ENCODE measurements at regions not wholly inside any gene's neighbourhood (a gene's known extent, or its start where the extent isn't known, plus 50 kb on each side); places are given as distances from the start of the nearest gene placed in this dataset.

DNA sequence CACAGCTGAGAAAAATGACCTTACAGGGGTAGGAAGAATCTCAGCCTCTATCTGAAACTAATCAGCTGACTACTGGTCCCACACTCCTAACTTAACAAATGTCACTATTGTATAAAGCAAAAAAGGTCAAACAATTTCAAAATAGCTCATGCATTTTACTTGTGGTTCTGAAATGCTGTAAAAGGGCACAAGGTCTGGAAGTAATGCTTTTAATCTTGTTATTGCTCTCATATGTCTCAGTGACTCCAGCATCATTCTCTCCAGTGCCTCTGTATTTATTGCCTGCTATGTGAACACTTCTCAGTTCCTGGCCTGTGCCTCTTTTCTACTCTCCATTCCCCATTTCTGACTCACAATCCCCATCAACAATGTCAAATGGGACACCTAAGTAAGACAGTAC is 937.7 kb downstream of the CDH11 start:
- H3K27ac ChIP-seq = no peak overlapping the region

DNA sequence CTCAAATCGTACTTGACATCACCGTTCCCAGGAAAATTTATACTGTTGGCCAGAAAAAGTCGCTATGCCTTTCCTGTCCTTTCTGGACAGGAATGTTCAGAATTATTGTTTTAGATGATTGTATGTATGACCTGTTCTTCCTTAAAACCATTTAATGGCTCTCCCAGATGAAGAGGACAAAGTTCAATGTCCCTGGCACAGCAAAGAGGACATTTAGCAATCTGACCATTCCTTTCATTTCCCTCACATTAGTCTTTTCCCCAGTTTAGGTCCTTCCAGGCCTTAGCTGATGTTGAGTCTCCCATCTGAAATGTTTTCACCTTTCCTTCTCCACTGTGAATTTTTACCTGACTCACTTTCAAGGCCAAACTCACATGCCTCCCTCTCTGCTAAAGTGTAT is 938.9 kb downstream of the CDH11 start:
- intact Hi-C loops (cut with DNase I) = no loop called here
- Histone ChIP-seq H3K4me1 (no peaks in the 10 kb centered on the region), H3K9me3 (no peaks in the 10 kb centered on the region), H3K27me3 (no peaks in the 10 kb centered on the region), H3K36me3 (no peaks in the 10 kb centered on the region), H3K27ac (no peak overlapping the region), H3K4me3 (replicated peaks in 1 of 3) (no peak overlapping the region)
- no peak for TF ChIP-seq POLR2A (IDR thresholded peaks at IDR 0.05)
- TF ChIP-seq, protein P1, sequence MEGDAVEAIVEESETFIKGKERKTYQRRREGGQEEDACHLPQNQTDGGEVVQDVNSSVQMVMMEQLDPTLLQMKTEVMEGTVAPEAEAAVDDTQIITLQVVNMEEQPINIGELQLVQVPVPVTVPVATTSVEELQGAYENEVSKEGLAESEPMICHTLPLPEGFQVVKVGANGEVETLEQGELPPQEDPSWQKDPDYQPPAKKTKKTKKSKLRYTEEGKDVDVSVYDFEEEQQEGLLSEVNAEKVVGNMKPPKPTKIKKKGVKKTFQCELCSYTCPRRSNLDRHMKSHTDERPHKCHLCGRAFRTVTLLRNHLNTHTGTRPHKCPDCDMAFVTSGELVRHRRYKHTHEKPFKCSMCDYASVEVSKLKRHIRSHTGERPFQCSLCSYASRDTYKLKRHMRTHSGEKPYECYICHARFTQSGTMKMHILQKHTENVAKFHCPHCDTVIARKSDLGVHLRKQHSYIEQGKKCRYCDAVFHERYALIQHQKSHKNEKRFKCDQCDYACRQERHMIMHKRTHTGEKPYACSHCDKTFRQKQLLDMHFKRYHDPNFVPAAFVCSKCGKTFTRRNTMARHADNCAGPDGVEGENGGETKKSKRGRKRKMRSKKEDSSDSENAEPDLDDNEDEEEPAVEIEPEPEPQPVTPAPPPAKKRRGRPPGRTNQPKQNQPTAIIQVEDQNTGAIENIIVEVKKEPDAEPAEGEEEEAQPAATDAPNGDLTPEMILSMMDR (IDR thresholded peaks at IDR 0.05) = no peak
- WGBS, 2 donors = 81 to 95% methylated on average over 3 of the region's 3 CpGs
- DNase-seq = no peak

More for the DNA sequence above, 937.7 kb downstream of the CDH11 start:
- intact Hi-C loops (cut with DNase I) = no loop called here
- no peaks in the 10 kb centered on the region for H3K27me3 ChIP-seq
- no peak for DNase-seq
- no peaks in the 10 kb centered on the region for H3K4me1 ChIP-seq
- no peak overlapping the region for H3K4me3 ChIP-seq (replicated peaks in 1 of 3)
- H3K36me3 ChIP-seq = no peaks in the 10 kb centered on the region
- H3K9me3 ChIP-seq = no peaks in the 10 kb centered on the region
- TF ChIP-seq POLR2A (IDR thresholded peaks at IDR 0.05) = no peak
- TF ChIP-seq, protein P1 (IDR thresholded peaks at IDR 0.05) = no peak

DNA sequence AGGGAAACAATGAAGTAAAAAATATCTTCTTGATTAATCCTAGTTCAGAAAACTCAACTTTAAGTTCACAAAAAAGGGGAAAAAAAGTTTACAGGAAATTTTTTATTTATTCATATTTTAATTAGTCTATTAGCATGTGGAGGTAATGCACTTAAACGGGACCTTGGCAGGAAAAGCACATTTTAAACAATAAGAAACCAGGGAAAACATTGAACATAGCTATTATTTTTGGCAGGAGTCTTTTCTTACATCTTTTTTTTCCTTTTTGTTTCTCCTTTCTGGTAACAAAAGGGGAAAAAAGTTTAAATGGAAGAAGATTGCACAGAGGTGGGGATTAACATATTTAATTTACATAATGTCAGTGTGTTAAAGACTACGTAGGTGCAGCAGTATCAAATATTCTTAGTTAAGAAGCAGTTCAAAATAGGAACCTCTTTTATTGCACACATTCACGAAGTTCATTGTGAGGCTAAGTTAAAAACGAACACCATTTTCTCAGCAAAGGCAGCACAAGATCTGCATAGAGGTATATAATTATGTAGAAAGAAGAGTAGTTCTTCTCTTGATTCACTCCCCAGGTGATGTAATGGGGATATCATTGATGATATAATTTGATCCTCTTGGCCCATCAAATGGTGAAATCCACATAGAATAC is 940.5 kb downstream of the CDH11 start:
- WGBS, 2 donors = 69 to 80% methylated on average over 4 of the region's 4 CpGs

DNA sequence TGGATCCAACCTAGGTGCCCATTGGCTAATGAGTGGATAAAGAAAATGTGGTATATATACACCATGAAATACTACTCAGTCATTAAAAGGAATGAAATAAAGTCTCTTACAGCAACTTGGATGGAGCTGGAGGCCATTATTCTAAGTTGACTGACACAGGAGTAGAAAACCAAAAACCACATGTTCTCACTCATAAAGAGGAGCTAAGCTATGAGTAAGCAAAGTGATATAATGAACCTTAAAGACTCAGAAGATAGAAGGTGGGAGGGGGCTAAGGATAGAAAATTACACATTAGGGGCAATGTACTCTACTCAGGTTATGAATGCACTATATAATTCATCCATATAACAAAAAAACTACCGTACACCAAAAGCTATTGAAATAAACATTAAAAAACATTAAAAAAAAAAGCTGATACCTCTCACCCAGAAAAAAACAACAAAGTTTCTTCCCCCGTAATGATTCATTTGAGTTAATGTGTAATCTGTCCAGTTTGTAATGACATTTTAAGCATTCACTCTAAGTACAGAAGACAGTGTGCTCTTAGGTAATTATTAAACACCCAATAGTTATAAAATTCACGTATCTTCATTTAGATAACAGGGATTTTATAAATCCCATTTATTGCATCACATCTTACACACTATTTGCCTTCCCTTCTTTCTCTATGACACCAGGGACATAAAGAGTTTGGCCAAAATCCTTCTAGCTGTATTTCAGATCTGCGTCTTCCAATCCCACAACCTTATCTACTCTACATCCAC is 941.5 kb downstream of the CDH11 start:
- TF ChIP-seq POLR2A (IDR thresholded peaks at IDR 0.05) = no peak
- TF ChIP-seq, protein P1 (IDR thresholded peaks at IDR 0.05) = no peak
- H3K4me1 ChIP-seq = no peaks in the 10 kb centered on the region
- no peak overlapping the region for H3K27ac ChIP-seq
- no peaks in the 10 kb centered on the region for H3K27me3 ChIP-seq
- H3K4me3 ChIP-seq (replicated peaks in 1 of 3) = no peak overlapping the region
- no peak for DNase-seq
- WGBS, 2 donors = 86 to 90% methylated on average over 4 of the region's 4 CpGs
- no peaks in the 10 kb centered on the region for H3K9me3 ChIP-seq
- intact Hi-C loops (cut with DNase I) = no loop called here
- H3K36me3 ChIP-seq = no peaks in the 10 kb centered on the region

More for the DNA sequence above, 940.5 kb downstream of the CDH11 start:
- intact Hi-C loops (cut with DNase I) = no loop called here
- TF ChIP-seq POLR2A (IDR thresholded peaks at IDR 0.05) = no peak
- TF ChIP-seq, protein P1 (IDR thresholded peaks at IDR 0.05) = no peak
- Histone ChIP-seq H3K4me1 (no peaks in the 10 kb centered on the region), H3K9me3 (no peaks in the 10 kb centered on the region), H3K36me3 (no peaks in the 10 kb centered on the region), H3K4me3 (replicated peaks in 1 of 3) (no peak overlapping the region), H3K27ac (no peak overlapping the region), H3K27me3 (no peaks in the 10 kb centered on the region)
- DNase-seq = no peak

DNA sequence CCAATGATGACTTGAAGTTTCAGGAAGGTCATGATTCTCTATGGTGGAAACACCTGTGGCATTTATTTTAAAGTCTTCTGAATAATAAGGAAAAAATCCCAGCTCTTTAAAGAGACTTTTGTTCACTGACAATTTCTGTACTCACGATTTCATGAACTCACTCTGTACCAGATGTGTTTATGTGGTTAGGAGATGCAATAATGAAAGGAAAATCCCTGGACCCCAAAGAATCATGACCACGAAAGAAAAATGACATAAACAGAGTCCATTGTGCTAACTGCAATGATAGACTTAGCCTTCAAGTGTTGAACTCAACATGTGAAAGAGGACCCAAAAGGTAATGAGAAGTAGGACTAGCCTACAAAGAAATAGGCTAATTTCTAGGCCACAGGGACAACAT is 947.5 kb downstream of the CDH11 start:
- H3K9me3 ChIP-seq = no peaks in the 10 kb centered on the region
- no peaks in the 10 kb centered on the region for H3K27me3 ChIP-seq
- H3K4me1 ChIP-seq = no peaks in the 10 kb centered on the region
- intact Hi-C loops (cut with DNase I) = no loop called here
- no peak for DNase-seq
- H3K36me3 ChIP-seq = no peaks in the 10 kb centered on the region
- H3K27ac ChIP-seq = no peak overlapping the region
- TF ChIP-seq POLR2A (IDR thresholded peaks at IDR 0.05) = no peak
- TF ChIP-seq, protein P1 (IDR thresholded peaks at IDR 0.05) = no peak
- no peak overlapping the region for H3K4me3 ChIP-seq (replicated peaks in 1 of 3)
- 64 to 84% methylated on average over 2 of the region's 2 CpGs for WGBS, 2 donors

Data from thyroid gland (tissue), 4 donors.